Mesendoderm (in vitro differentiated cells): ENCODE measurements at regions not wholly inside any gene's neighbourhood (a gene's known extent, or its start where the extent isn't known, plus 50 kb on each side); places are given as distances from the start of the nearest gene placed in this dataset.
"Not testable (repeated sequence)": the region's sequence is repeated elsewhere in the genome, so short reads cannot be mapped to it uniquely, and the experiment has no call there.

Experiments used
- DNase-seq: peaks from one replicate; pipeline ENCODE4 v3.0.0; 2013
- H2AK5ac ChIP-seq: 2 replicates; pipeline ENCODE4 v1.6.1; 2013; ENCODE audit warnings: low read length, inconsistent platforms
- H2BK120ac ChIP-seq: 2 replicates; pipeline ENCODE4 v1.6.1; 2013; ENCODE audit warnings: low read depth, mild to moderate bottlenecking, low read length, moderate library complexity, mixed read lengths
- H2BK15ac ChIP-seq: replicated peaks from 2 replicates; pipeline ENCODE4 v1.6.1; 2013; ENCODE audit warnings: low read depth, mild to moderate bottlenecking, moderate library complexity
- H2BK5ac ChIP-seq: 2 replicates; pipeline ENCODE4 v1.6.1; 2013; ENCODE audit warnings: low read length, inconsistent platforms
- H3K18ac ChIP-seq: 2 replicates; pipeline ENCODE4 v1.6.1; 2013; ENCODE audit warnings: mild to moderate bottlenecking, low read length, mixed read lengths
- H3K23ac ChIP-seq: one replicate; pipeline ENCODE4 v1.6.1; 2013; ENCODE audit warnings: low read length
- H3K27ac ChIP-seq: 2 replicates; pipeline ENCODE4 v1.5.1; 2013; ENCODE audit warnings: low read depth, mild to moderate bottlenecking, inconsistent platforms, low read length, moderate library complexity
- H3K27me3 ChIP-seq: 2 replicates; pipeline ENCODE4 v1.6.1; 2013; ENCODE audit warnings: low read length, control low read depth, mild to moderate bottlenecking, inconsistent platforms; ENCODE audit not compliant: insufficient read depth, poor library complexity
- H3K36me3 ChIP-seq: 2 replicates; pipeline ENCODE4 v1.6.1; 2013; ENCODE audit warnings: low read length, inconsistent platforms; ENCODE audit not compliant: control insufficient read depth, insufficient read depth
- H3K4ac ChIP-seq: one replicate; pipeline ENCODE4 v1.6.1; 2013; ENCODE audit warnings: low read depth, mild to moderate bottlenecking, low read length, moderate library complexity
- H3K4me1 ChIP-seq: 2 replicates; pipeline ENCODE4 v1.6.1; 2013; ENCODE audit warnings: low read depth, low read length, inconsistent platforms; ENCODE audit not compliant: control insufficient read depth
- H3K4me2 ChIP-seq: 2 replicates; pipeline ENCODE4 v1.6.1; 2013; ENCODE audit warnings: low read length
- H3K4me3 ChIP-seq: 2 replicates; pipeline ENCODE4 v1.5.1; 2013; ENCODE audit warnings: mild to moderate bottlenecking, low read length
- H3K56ac ChIP-seq: one replicate; pipeline ENCODE4 v1.6.1; 2013; ENCODE audit warnings: low read length
- H3K79me1 ChIP-seq: 2 replicates; pipeline ENCODE4 v1.6.1; 2013; ENCODE audit warnings: low read length, inconsistent platforms
- H3K79me2 ChIP-seq: 2 replicates; pipeline ENCODE4 v1.6.1; 2013; ENCODE audit warnings: mild to moderate bottlenecking, low read length; ENCODE audit not compliant: control insufficient read depth, insufficient read depth
- H3K9ac ChIP-seq: 2 replicates; pipeline ENCODE4 v1.6.1; 2013; ENCODE audit warnings: low read length, inconsistent platforms
- H4K5ac ChIP-seq: one replicate; pipeline ENCODE4 v1.6.1; 2013; ENCODE audit warnings: low read length
- H4K8ac ChIP-seq: one replicate; pipeline ENCODE4 v1.6.1; 2013; ENCODE audit warnings: low read depth, mild to moderate bottlenecking, control low read depth, low read length, moderate library complexity
- WGBS: extraction: QIAGEN DNeasy Blood & Tissue Kit; methylation state at CpG from one replicate; pipeline ENCODE4 v1.1.7; 2013; ENCODE audit warnings: low lambda C conversion rate, missing lambda C conversion rate; ENCODE audit not compliant: insufficient coverage; ENCODE audit errors: extremely low coverage; 5-methylcytosine and 5-hydroxymethylcytosine counted together

DNA sequence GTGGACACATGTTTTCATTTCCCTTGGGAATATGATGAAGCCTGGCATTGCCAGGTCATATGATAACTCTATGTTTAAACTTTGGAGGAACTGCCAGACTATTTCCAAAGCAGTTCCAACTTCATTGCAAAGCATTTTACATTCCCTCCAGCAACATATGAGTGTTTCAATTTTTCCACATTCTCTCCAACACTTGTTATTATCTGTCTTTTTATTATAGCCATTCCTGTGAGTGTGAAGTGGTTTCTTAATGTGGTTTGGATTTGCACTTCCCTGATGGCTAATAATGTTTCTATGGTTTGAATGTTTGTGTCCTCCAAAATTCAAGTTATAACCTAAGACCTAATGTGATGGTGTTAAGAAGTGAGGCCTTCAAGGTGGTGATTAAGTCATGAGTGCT is 228.0 kb downstream of the CDRT15L2 start:
- H2BK15ac ChIP-seq, H3K27ac ChIP-seq, H3K9ac ChIP-seq, H4K5ac ChIP-seq, H3K36me3 ChIP-seq, H3K4me1 ChIP-seq, H3K4ac ChIP-seq, H2AK5ac ChIP-seq, H2BK120ac ChIP-seq, DNase-seq, H3K79me2 ChIP-seq, H3K56ac ChIP-seq, H3K27me3 ChIP-seq, H3K4me3 ChIP-seq, H3K23ac ChIP-seq, H3K4me2 ChIP-seq, H3K18ac ChIP-seq, H2BK5ac ChIP-seq, H4K8ac ChIP-seq, H3K79me1 ChIP-seq: not testable (repeated sequence)

DNA sequence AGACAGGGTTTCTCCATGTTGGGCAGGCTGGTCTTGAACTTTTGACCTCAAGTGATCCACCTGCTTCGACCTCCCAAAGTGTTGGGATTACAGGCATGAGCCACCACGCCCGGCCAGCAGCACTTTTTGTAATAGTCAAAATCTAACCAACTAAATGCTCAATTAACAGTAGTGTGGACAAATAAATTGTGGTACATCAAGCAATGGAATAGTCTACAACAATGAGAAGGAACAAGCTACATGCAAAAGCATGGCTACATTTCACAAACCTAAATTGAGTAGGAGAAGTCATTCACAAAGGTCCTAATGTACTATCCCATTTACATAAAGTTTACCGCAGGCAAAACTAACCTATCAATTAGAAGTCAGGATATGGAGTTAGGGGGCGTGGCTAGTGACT is 227.4 kb downstream of the USP22 start:
- not testable (repeated sequence) for H4K5ac ChIP-seq, H3K27ac ChIP-seq, H3K4me3 ChIP-seq, H3K79me1 ChIP-seq, H4K8ac ChIP-seq, H3K9ac ChIP-seq, H3K23ac ChIP-seq, H3K4me2 ChIP-seq, H2BK120ac ChIP-seq, H3K36me3 ChIP-seq, H3K18ac ChIP-seq, H3K79me2 ChIP-seq, H3K4me1 ChIP-seq, H2BK15ac ChIP-seq, H3K27me3 ChIP-seq, DNase-seq, H3K4ac ChIP-seq, H2AK5ac ChIP-seq, H3K56ac ChIP-seq, H2BK5ac ChIP-seq
- no CpG with 5 or more reads among the region's 5 CpGs for whole genome bisulfite sequencing

DNA sequence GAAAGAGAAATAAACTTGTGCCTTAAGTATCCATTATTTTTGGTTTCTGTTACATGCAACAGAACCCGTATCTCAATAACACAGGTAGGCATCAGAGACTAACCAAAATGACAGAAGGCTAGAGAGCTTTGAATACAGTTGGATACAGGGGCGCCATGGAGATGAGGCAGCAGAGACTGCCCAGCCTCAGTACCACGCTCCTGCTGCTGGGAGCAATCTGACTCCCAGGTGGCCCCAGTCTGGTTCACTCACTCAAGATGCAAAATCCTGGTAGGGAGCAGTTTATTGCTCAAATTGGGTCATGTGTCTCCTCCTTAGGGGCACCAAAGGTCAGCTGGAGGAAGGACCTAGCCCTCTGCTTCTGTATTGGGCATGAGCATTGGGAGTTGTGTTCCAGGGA is 218.9 kb downstream of the USP22 start:
- no CpG with 5 or more reads among the region's 3 CpGs for WGBS
- DNase-seq = peak; percentile 18

DNA sequence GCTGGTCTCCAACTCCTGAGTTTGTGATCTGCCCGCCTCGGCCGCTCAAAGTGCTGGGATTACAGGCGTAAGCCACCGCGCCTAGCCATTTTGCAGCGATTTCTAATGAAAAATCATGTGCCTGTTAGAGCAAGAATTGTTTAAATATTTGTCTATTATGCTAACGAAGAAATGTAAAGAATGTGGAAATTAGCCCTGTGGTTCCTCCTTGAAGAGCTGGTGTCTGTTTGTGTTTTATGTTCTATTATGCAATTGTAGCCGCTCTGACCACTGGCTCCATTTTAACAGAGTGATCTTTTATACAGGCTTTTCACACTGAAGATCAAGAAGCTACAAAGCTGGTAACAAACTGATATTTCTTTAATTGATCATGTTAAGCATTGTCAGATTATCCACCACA is 217.3 kb downstream of the USP22 start:
- Histone ChIP-seq H3K27me3 (no peaks in the 10 kb centered on the region), H2BK15ac (no peak overlapping the region), H3K36me3 (no peaks in the 10 kb centered on the region), H2BK120ac (no peak overlapping the region), H3K56ac (no peak overlapping the region), H3K79me1 (no peaks in the 10 kb centered on the region), H3K18ac (no peak overlapping the region), H3K9ac (no peak overlapping the region), H3K4ac (no peak overlapping the region), H2BK5ac (no peak overlapping the region), H3K4me1 (no peaks in the 10 kb centered on the region), H3K4me2 (no peak overlapping the region), H3K23ac (no peak overlapping the region), H2AK5ac (no peak overlapping the region), H3K4me3 (no peak overlapping the region), H3K27ac (no peak overlapping the region), H3K79me2 (no peaks in the 10 kb centered on the region), H4K5ac (no peak overlapping the region), H4K8ac (no peak overlapping the region)
- no peak for DNase-seq
- WGBS = no CpG with 5 or more reads among the region's 9 CpGs

More for the DNA sequence above, 218.9 kb downstream of the USP22 start:
- no peak overlapping the region for H4K5ac ChIP-seq
- no peaks in the 10 kb centered on the region for H3K36me3 ChIP-seq
- H3K79me1 ChIP-seq = no peaks in the 10 kb centered on the region
- no peak overlapping the region for H3K18ac ChIP-seq
- no peak overlapping the region for H2BK5ac ChIP-seq
- H3K23ac ChIP-seq = no peak overlapping the region
- H3K4me1 ChIP-seq = no peaks in the 10 kb centered on the region
- no peak overlapping the region for H3K4me3 ChIP-seq
- no peak overlapping the region for H2BK120ac ChIP-seq
- H4K8ac ChIP-seq = no peak overlapping the region
- H3K79me2 ChIP-seq = no peaks in the 10 kb centered on the region
- no peak overlapping the region for H2AK5ac ChIP-seq
- H3K4me2 ChIP-seq = no peak overlapping the region
- no peaks in the 10 kb centered on the region for H3K27me3 ChIP-seq
- H3K27ac ChIP-seq = no peak overlapping the region
- H3K56ac ChIP-seq = no peak overlapping the region
- H2BK15ac ChIP-seq = no peak overlapping the region
- no peak overlapping the region for H3K4ac ChIP-seq
- H3K9ac ChIP-seq = no peak overlapping the region

DNA sequence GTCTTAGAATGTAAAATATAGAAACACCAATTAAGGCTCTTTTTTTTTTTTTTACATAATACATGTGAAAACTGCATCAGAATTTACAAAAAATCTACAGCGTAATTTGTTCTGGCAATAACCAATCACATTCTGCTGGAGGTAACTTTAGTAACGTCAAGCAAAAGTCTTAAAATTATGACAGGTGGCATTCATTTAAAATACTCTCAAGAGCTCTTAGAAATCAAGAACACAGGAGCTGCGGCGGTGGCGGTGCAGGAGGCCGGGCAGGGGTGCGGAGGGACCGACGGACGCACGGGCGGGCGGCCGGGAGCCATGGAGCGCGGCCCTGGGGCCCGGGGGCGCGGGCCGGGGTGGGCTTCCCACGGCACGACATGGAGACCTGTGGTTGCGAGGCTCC is 202.4 kb downstream of the USP22 start:
- not testable (repeated sequence) for H3K27ac ChIP-seq, DNase-seq, H4K5ac ChIP-seq, H2BK120ac ChIP-seq, H3K4me3 ChIP-seq, H2BK5ac ChIP-seq, H4K8ac ChIP-seq, H3K27me3 ChIP-seq, H3K4me2 ChIP-seq, H3K36me3 ChIP-seq, H3K79me2 ChIP-seq, H2AK5ac ChIP-seq, H3K4ac ChIP-seq, H3K9ac ChIP-seq, H3K23ac ChIP-seq, H3K18ac ChIP-seq, H3K56ac ChIP-seq, H3K79me1 ChIP-seq, H2BK15ac ChIP-seq, H3K4me1 ChIP-seq
- no CpG with 5 or more reads among the region's 23 CpGs for WGBS

DNA sequence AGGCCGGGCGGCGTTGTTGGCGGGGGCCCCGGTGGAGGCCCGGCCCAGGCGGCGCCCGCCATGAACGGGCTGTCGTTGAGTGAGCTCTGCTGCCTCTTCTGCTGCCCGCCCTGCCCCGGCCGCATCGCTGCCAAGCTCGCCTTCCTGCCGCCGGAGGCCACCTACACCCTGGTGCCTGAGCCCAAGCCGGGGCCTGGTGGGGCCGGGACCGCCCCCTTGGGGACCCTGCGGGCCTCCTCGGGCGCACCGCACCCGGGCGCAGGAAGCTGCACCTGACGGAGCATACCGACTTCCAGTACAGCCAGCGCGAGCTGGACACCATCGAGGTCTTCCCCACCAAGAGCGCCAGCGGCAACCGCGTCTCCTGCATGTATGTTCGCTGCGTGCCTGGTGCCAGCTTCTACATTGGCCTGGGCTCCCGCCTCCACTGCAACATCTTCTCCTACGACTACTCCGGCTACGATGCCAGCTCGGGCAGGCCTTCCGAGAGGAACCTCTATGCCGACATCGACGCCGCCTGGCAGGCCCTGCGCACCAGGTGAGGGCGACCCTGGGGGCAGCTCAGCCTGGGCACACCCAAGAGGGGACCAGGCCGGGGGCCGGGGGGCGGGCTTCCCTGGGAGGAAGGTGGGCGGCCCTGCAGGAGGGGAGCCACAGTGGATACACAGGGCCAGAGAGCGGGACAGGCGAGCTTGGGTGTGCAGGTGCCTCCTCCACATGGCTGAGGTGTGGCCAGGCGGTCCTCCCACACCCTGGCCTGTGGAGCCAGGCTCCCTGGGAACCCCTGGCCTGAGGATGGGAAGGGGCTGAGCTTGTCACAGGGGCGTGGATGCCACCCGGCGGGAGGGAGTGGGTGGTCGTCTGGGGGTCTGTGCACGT is 201.6 kb downstream of the USP22 start:
- not testable (repeated sequence) for H3K36me3 ChIP-seq, H3K4me1 ChIP-seq, H3K4me3 ChIP-seq, H3K56ac ChIP-seq, H2BK120ac ChIP-seq, H2BK5ac ChIP-seq, H3K4me2 ChIP-seq, H3K79me1 ChIP-seq, H3K18ac ChIP-seq, H4K8ac ChIP-seq, H3K27ac ChIP-seq, H4K5ac ChIP-seq, H3K23ac ChIP-seq, H3K27me3 ChIP-seq, H3K4ac ChIP-seq, H2AK5ac ChIP-seq, H2BK15ac ChIP-seq, H3K9ac ChIP-seq, H3K79me2 ChIP-seq, DNase-seq
- no CpG with 5 or more reads among the region's 62 CpGs for WGBS
